Dermis blood vessel endothelial cell (primary cell): ENCODE measurements at regions not wholly inside any gene's neighbourhood (a gene's known extent, or its start where the extent isn't known, plus 50 kb on each side); places are given as distances from the start of the nearest gene placed in this dataset.

Source experiments
- DNase-seq: peaks from one replicate; pipeline ENCODE4 v3.0.0; 2010

DNA sequence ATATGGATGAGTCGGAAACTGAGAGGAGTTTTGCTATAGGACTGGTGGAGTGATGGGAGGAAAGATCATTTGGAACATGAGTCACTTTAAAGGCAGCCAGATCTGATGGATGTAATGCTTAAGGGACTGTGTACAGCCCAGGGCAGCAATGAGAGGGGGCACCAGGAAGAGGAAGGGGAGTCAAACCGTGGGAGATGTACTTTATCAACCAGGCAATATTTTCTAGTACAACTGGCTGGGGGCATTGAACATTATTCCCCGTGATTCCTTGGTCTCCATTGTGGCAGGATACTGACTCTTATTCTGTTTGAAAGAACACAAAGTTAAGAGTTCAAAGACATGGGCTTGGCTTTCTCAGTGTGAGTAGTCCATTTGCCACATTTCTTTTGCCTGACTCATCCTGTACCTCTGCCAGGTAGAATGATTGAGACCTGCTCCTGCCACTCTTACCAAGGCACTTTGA is 268.2 kb upstream of the NR5A2 start:
- no peak for DNase-seq

DNA sequence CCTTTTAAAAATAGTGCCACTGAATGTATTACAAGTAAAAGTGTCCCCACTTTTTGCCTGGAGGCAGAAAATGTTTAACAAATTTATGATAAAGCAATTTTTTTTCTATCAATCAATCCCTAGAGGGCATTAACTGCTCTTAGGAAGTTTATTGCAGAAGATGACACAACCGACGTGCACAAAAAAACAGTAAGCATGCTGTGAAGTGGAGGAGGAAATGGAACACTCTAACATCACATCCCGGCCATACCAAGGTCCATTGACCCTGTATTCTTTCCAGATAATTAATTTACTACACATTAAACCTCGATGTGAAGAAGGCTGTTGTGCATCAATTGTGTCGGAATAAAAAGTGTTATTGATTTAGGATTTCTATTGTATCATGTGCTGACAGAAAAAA is 264.9 kb upstream of the NR5A2 start:
- no peak for DNase-seq

DNA sequence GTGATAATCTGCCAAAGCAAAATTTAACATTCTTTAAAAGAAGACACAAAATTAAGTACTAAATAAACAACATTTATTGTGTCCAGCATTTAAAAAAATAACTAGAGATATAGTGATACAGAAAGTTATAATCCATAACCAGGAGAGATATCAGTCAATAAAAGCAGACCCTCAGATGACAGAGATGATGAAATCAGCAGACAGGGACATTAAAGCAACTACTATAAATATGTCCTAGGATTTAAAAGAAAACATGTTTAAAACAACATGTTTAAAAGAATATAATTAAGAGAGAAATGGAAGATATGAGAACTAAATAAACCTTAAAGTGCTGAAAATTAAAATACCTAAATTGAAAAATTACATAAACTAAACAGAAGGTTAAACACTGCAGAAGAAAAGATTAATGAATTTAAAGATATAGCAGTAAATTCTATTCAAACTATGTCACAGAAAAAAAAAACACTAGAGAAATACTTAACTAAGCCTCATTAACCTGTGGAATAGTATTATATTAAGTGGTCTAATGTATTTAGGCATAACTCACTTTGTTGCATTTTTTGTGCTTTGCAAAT is 261.2 kb upstream of the NR5A2 start:
- DNase-seq: no peak

GRCh38 chr1:199767700-199768099 is 259.8 kb upstream of the NR5A2 start:
- no peak for DNase-seq

DNA sequence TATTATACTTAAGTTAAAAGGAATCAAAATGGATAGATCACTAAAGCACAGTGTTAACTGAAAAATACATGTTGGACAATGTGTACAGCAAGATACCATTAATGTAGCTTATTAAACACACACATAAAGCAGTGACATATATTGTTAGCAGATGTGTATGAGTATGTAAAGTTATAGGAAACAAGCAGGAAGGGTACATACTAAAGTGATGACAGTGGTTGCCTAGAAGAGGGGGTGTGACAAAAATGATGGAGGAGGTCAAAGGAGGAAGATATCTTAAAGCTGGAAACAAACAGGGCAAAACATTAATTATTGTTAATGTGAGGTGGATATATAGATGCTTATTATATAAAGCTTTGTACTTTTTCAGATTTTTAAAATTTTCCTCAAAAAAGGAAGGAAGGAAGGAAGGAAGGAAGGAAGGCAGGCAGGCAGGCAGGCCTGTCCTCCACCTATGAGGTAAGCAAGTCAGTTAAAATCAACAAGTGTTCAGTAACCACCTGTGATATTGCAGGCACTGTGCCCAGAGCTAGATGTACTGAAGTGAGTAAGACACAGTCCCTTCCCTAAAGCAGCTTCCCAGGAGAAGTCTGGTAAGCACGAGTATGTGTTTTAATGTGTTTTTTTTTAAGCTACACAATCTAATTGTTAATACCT is 252.9 kb upstream of the NR5A2 start:
- DNase-seq: peak; percentile 78

DNA sequence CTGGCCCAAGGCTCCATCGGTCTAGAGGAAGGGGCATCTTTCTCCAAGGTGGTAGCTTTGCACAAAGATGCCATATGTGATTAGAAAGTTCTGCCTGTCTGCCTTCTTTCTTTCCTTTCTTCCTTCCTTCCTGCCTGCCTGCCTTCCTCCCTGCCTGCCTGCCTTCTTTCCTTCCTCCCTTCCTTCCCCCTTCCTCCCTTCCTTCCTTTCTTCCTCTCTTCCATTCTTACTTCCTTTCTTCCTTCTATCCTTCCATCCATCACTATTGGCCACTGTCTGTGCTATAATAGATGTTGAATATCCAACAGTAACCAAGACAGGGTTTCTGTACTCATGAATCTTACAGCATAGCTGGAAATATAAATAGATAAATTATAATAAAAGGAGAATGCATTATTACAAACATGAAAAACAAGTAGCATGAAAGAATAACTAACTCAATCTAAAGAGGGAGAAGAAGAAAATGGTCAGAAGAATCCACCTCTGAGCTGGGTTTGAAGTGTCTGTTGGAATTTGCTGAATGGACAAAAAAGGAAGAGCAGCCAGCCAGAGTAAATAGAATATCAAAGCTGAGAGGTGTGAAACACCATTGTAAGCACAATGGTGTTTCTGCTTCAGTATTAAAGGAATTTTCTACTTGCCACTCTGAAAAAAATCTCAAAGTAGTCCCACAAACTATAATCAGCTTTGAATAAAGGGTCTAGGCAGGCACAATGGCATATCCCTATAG is 250.6 kb upstream of the NR5A2 start:
- DNase-seq: no peak

DNA sequence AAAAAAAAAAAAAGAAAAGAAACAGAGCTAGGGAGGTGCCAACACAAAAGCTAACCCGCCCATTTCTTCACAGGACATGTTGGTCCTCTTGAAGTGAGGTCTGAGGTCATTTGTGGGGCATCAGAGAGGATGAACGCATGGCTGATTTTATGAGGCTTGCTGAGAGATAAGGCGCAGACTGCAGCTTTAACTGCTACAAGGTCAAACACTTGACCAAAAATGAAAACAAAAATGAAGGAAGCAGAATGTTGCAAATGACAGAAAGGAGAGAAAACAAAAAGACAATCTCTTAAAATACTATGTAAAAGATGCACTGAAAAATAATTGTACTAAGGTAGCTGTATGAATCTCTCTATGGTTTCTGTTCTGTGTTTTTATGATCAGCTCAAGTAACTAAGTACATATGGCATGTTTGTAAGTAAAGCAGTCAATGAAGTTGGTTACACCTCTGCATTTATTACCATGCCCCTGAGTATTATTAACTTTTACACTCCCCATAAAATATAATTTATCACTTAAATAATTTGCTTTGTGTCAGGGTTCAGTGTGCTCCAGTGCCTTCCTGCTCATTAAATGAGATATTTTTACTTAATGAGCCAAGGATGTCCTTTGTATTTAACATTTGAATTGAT is 249.1 kb upstream of the NR5A2 start:
- DNase-seq: no peak

DNA sequence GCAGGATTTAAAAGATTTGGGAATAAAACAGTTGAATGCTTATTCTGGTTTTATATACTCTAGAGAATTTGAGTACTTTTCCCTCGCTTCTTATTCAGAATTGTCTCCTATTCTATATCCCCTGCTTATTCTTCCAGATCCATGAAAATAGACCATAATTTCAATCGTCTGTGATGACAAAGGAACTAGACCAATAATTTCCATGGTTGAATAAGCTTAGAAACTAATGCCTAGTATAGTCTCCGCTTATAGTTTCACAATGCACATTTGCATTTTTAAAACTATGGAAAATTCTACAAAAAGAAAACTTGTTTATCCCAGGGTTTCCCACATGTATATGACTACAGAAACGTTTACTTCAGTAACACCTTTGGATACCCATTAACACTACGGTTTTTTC is 247.4 kb upstream of the NR5A2 start:
- no peak for DNase-seq

GRCh38 chr1:199780948-199781670 is 246.4 kb upstream of the NR5A2 start:
- peak; percentile 45 for DNase-seq

DNA sequence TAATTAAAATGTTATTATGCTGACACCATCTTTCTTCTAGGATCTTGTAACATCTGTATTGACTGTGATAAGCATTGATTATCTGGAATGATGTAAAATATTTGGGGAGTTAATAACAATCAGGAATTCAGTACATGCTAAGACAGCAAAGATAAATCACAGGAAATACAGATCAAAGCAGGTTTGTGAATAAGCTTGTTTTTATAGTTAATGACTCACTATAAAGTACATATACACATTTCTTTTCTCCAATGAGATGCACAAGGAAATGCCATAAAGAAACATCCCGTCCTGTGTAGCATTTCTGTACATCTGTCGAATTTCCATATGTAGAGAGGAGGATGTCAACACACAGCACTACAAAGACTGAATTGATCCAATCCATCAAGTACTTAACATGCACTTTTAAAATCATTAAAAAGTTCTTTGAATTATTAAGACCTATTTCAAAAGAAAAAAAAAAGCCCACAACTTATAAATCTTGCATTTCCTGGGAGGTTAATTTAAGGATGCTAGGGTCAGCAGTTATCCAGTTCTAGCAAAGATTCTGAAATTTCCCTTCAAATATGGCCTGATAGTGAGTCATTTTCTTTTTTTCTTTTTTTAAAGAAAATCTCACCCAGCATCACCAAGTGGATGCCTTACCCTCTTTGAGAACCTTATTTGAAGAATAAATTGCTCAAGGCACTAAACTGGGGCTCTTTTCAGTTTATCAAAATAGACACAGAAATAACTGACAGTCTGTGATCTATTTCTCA is 243.2 kb upstream of the NR5A2 start:
- peak; percentile 27 for DNase-seq

- no peak for DNase-seq
These were observed 240.8 kb upstream of the NR5A2 start for GRCh38 chr1:199786695-199787094.

DNA sequence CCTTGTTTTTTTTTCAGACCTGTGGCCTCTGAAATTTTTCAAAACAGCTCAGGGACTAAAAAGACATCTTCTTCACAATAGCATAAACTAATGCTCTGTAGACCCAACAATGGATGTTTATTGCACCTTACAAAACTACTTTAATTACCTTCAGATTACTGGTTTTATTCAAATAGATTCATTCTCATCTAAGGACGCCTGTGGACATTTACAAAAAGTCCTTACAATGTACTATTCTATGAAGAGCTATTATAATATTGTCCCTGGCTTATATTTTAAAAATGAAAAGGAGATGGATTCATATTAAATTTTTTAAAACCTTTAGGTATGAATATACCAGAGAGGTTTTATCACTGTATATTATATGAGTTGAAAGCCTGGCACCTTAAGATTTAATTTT is 238.4 kb upstream of the NR5A2 start:
- no peak for DNase-seq

DNA sequence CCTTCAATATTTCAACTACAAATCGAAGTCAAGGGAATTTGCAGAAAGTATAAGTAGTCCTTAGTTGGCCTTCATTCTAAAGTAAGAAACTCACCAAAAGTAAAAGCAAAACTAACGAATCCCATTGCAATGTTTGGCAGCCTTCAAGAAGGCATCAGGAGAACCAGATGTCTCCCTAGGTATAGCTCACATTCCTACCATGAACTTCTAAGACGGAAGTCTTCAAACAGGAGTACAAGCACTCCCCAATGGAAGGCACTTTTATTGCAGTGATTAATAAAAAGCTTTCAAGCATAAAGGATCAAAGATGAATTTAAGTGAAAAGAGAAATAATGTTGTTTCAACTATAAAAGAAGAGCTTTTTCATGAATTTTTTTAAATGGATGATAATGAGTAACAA is 236.0 kb upstream of the NR5A2 start:
- no peak for DNase-seq

GRCh38 chr1:199792874-199793273 is 234.6 kb upstream of the NR5A2 start:
- DNase-seq: no peak

DNA sequence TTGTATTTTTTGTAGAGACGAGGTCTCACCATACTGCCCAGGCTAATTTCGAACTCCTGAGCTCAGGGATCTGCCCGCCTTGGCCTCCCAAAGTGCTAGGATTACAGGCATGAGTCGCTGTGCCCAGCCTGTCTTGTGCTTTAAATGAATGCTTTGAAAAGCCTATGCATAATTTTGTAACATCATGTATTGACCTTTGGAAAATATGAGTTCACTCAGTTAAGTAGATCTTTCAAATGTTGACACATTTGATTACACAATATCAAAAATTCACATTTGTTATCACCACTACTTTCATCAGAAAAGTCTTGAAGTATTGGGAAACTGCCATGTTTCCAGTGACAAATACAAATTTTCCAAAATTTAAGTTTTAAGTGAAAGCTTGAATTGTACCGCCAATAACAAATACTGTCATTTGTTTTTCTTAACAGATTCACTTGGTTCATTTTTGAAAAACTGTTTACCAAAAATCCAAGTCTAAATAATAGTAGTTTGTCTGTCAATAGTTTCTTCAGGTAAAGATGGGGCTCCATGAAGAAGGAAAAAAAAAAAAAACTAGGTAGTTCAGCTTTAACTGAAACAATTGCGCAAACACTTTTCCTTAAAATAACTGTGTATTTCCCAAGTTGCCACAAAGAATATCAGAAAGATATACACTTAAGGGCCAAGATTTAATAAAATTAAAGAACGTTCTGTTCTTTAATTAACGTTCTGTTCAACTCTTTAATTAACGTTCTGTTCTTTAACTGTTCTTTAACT is 233.2 kb upstream of the NR5A2 start:
- DNase-seq: no peak

DNA sequence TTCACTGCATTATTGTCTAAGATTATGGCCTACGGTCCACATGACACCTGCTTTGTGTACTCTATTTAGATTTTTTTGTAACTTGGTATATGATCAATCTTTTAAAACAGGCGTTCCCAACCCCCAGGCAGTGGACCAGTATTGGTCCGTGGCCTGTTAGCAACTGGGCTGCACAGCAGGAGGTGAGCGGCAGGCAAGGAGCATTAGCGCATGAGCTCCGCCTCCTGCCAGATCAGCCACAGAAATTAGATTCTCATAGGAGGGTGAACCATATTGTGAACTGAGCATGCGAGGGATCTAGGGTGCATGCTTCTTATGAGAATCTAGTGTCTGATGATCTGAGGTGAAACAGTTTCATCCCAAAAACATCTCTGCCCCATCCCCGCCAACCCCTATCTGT is 228.4 kb upstream of the NR5A2 start:
- DNase-seq: no peak

DNA sequence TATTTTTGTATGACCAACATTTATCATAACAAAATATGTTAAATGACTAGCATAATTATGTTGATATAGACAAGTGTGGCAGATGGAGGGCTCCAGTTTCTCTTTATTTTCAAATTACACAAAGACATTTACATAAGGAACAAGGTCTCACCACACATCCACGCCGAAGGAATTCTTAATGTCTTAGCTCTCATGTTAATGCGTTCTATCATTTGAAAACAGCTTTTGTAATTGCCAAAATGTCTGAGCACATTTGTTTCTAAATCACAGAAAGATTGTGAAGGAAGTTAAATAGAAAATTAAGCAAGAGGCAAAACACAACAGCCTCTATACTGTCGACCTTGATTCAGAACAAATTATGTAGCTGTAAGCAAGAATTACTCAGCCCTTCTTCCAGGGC is 223.0 kb upstream of the NR5A2 start:
- no peak for DNase-seq

DNA sequence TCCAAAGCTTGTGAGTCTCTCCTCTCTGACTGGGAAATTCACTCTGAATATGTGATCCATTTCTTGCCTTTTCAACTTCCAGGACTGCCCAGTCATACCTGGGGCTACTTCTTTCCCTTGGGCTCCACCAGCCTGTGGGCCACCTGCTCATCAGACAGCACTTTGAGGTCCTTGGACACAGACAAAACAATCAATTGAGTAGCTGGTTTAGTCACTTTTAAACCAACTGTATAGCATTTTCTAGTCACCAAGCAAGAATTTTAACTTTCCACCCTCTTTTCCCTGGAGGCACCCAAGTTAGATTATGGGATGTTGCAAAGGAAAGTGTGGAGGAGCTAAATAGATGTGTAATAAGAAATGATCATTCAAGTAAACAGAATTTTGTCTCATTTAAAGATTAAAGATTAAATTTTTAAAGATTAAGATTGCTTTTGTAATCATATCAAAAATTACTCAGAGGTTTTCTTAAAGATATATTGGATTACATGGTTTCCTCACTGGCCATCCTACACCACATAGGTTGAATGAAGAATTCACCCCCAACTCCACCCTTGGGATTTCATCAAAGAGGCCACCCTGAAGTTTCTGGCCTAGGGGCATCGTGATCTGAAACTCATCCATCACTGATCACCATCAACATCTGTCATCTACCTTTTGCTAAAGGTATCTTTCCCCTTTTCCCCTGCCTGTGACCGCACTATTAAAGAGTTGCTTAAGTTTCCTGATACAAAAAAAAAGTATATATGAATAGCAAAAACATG is 219.2 kb upstream of the NR5A2 start:
- DNase-seq: no peak

DNA sequence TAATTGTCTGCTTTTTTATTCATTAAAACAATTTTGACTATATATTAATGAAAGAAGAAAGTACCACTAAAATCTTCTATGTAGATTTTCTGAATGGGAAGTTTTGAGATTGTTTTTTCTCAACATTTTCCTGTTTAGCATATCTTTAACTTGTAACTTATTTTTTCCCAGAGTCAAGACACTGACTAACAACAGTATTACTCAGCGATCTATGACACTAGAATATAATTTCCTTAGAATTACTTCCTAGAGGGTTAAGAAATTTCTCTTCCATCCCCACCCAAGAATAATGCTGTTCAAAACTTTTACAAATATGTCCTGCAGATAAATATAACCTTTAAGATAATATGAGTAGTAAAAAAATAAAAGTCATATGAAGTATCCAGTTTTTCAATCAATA is 218.2 kb upstream of the NR5A2 start:
- no peak for DNase-seq

DNA sequence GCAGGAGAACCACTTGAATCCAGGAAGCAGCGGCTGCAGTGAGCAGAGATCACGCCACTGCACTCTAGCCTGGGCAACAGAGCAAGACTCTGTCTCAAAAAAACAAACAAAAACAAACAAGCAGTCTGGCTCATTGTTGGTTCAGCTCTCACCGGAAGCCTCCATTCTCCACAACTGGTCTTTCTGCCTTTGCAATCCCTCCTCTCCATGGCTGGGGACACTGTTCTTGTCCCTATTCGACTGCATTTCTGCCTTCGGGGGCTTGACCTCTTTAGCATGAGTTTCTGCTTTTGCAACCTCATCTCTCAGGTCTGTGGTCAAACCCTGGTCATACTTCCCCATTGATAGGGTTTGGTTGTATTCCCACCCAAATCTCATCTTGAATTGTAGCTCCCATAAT is 216.3 kb upstream of the NR5A2 start:
- DNase-seq: no peak

DNA sequence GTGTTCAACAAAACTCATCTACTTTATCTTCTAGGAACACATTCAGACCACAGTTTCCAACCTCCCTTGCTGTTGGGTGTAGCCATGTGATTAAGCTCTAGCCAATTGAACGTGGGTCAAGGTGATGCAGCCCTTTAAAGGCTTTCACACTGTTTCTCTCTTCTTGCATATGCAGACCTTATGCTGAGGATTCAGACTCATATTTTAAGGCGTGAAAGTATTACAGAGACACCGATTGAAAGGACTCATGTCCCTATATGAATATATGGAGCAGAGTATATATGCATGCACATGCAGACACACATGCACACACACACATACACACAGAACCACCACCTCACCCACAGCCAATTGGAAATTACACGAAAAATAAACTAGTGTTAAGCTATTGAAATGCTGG is 214.3 kb upstream of the NR5A2 start:
- DNase-seq: no peak
